Heart left ventricle (tissue), 13 donors: ENCODE measurements at regions not wholly inside any gene's neighbourhood (a gene's known extent, or its start where the extent isn't known, plus 50 kb on each side); places are given as distances from the start of the nearest gene placed in this dataset.

Experiments used
- CTCF ChIP-seq, 12 donors: fragments of 200-600 bp; sonication (generic) in 4 of 12; IDR thresholded peaks; one replicate each; pipeline versions ENCODE4 v1.5.0 to v1.8.0; 2018 to 2022; ENCODE audit warnings: antibody characterized with exemption in 12 of 12, mild to moderate bottlenecking in 5 of 12
- POLR2A ChIP-seq, 2 donors: fragments of 450-650 bp; IDR thresholded peaks; one replicate each; pipeline ENCODE4 v1.6.1; 2017; ENCODE audit warnings: antibody characterized with exemption in 2 of 2, mild to moderate bottlenecking in 2 of 2, moderate library complexity in 2 of 2
- donor health status: ischemic (EF 13 %, LVEDD 7.1; RV severe dilation, severe dysfunction).
- donor health status: DM: no; HTN: yes; CAD: no.
- donor health status: DM: no; HTN: no; CAD: no.
- donor health status: ischemic (EF 25% LVEDD 6.9; RV normal size, moderate dysfunction).
- donor health status: ischemic (EF 25% LVEDD 5.7; RV mildly dilated, moderate dysfunction).
- donor health status: ischemic (EF 35%, LVEDD 5.7; RV mildly dilated, moderate dysfunction).
- donor health status: nonischemic (EF 11% LVEDD 7.7; RV severe dilation, severe dysfunction).
- donor health status: DM: yes; HTN: yes; CAD: no.
- donor health status: PGD.
- donor health status: ischemic (EF 29% LVEDD 5.4; RV normal size, mild dysfunction).
- donor health status: nonischemic (EF 23%, LVEDD 6.1; RV moderate dilation, normal function).

- TF ChIP-seq CTCF (IDR thresholded peaks at IDR 0.05) (no peak), POLR2A (IDR thresholded peaks at IDR 0.05) (no peak)
These were observed 661.3 kb upstream of the USP24 start for GRCh38 chr1:55876276-55877060.
